Activated naive CD8-positive, alpha-beta T cell treated with anti-CD3 and anti-CD28 coated beads, Interleukin-2, amount 10 ng/mL, durations not matched to agents 7 days and 5 days (primary cell): ENCODE measurements at regions not wholly inside any gene's neighbourhood (a gene's known extent, or its start where the extent isn't known, plus 50 kb on each side); places are given as distances from the start of the nearest gene placed in this dataset.
A peak's percentile ranks its signal among the peaks of the same experiment; 100 is the strongest.
"Not testable (repeated sequence)": the region's sequence is repeated elsewhere in the genome, so short reads cannot be mapped to it uniquely, and the experiment has no call there.

Experiments used
- ATAC-seq: fragments of 150-1000 bp; cut with Tn5 transposase; one replicate; pipeline ENCODE4 v1.10.0; 2021; ENCODE audit warnings: low read depth, moderate library complexity
- POLR2A ChIA-PET: fragments of 350-600 bp; sonication (Branson Sonifier 250); formaldehyde crosslinking; loops from one replicate; lab custom pipeline; 2021; ENCODE audit warnings: antibody characterized with exemption; lab: Charles Lee
- DNase-seq: peaks from one replicate; pipeline ENCODE4 v3.0.0; 2021
- H3K27ac Mint-ChIP-seq: one replicate; pipeline ENCODE4 v1.8.0; 2022; ENCODE audit warnings: mild to moderate bottlenecking, mixed read lengths
- H3K27me3 Mint-ChIP-seq: one replicate; pipeline ENCODE4 v1.8.0; 2022; ENCODE audit warnings: mild to moderate bottlenecking, moderate library complexity, mixed read lengths
- H3K36me3 Mint-ChIP-seq: one replicate; pipeline ENCODE4 v1.8.0; 2021; ENCODE audit warnings: mild to moderate bottlenecking, mixed read lengths
- H3K4me1 Mint-ChIP-seq: one replicate; pipeline ENCODE4 v1.8.0; 2021; ENCODE audit warnings: mixed read lengths
- H3K4me3 Mint-ChIP-seq: one replicate; pipeline ENCODE4 v1.8.0; 2022; ENCODE audit warnings: mild to moderate bottlenecking, moderate library complexity, mixed read lengths
- H3K9me3 Mint-ChIP-seq: one replicate; pipeline ENCODE4 v1.8.0; 2021; ENCODE audit warnings: mixed read lengths

- Mint-ChIP-seq H3K4me3 (no peak overlapping the region), H3K4me1 (no peaks in the 10 kb centered on the region), H3K36me3 (no peaks in the 10 kb centered on the region), H3K27me3 (no peaks in the 10 kb centered on the region), H3K9me3 (no peaks in the 10 kb centered on the region), H3K27ac (no peak overlapping the region)
- POLR2A ChIA-PET, result no interaction called here
- DNase-seq (no peak), ATAC-seq (no peak)
Measured at GRCh38 chr2:238772635-238773297, 75.1 kb upstream of the TWIST2 start.

GRCh38 chr2:238773472-238773871 lies 74.4 kb upstream of the TWIST2 start:
- no peaks in the 10 kb centered on the region for H3K36me3 Mint-ChIP-seq
- H3K9me3 Mint-ChIP-seq, result no peaks in the 10 kb centered on the region
- DNase-seq, result no peak
- H3K4me1 Mint-ChIP-seq, result no peaks in the 10 kb centered on the region
- no peak for ATAC-seq
- H3K27me3 Mint-ChIP-seq, result no peaks in the 10 kb centered on the region
- no peak overlapping the region for H3K27ac Mint-ChIP-seq
- POLR2A ChIA-PET, result no interaction called here
- no peak overlapping the region for H3K4me3 Mint-ChIP-seq

GRCh38 chr2:238774071-238774470 lies 73.8 kb upstream of the TWIST2 start:
- POLR2A ChIA-PET, result no interaction called here
- no peak for ATAC-seq
- no peak overlapping the region for H3K4me3 Mint-ChIP-seq
- H3K36me3 Mint-ChIP-seq, result no peaks in the 10 kb centered on the region
- H3K27me3 Mint-ChIP-seq, result no peaks in the 10 kb centered on the region
- H3K4me1 Mint-ChIP-seq, result no peaks in the 10 kb centered on the region
- H3K9me3 Mint-ChIP-seq, result no peaks in the 10 kb centered on the region
- no peak for DNase-seq
- H3K27ac Mint-ChIP-seq, result no peak overlapping the region

- H3K4me1 Mint-ChIP-seq, result no peaks in the 10 kb centered on the region
- no peaks in the 10 kb centered on the region for H3K27me3 Mint-ChIP-seq
- no peaks in the 10 kb centered on the region for H3K9me3 Mint-ChIP-seq
- POLR2A ChIA-PET, result no interaction called here
- no peak for ATAC-seq
- no peak for DNase-seq
- no peak overlapping the region for H3K27ac Mint-ChIP-seq
- H3K4me3 Mint-ChIP-seq, result no peak overlapping the region
- no peaks in the 10 kb centered on the region for H3K36me3 Mint-ChIP-seq
Measured at GRCh38 chr2:238774980-238775509, 72.8 kb upstream of the TWIST2 start.

- Mint-ChIP-seq H3K4me1 (no peaks in the 10 kb centered on the region), H3K4me3 (no peak overlapping the region), H3K27me3 (no peaks in the 10 kb centered on the region), H3K9me3 (no peaks in the 10 kb centered on the region), H3K27ac (no peak overlapping the region), H3K36me3 (no peaks in the 10 kb centered on the region)
- POLR2A ChIA-PET, result no interaction called here
- no peak for DNase-seq
- ATAC-seq, result no peak
Measured at GRCh38 chr2:238775591-238775990, 72.3 kb upstream of the TWIST2 start.

GRCh38 chr2:238776003-238776760 lies 71.7 kb upstream of the TWIST2 start:
- DNase-seq (no peak), ATAC-seq (no peak)
- Mint-ChIP-seq H3K4me3 (no peak overlapping the region), H3K27me3 (no peaks in the 10 kb centered on the region), H3K4me1 (no peaks in the 10 kb centered on the region), H3K27ac (no peak overlapping the region), H3K36me3 (no peaks in the 10 kb centered on the region), H3K9me3 (no peaks in the 10 kb centered on the region)
- POLR2A ChIA-PET, result no interaction called here

- H3K27me3 Mint-ChIP-seq, H3K4me3 Mint-ChIP-seq, H3K36me3 Mint-ChIP-seq, DNase-seq, ATAC-seq, H3K4me1 Mint-ChIP-seq, H3K27ac Mint-ChIP-seq, POLR2A ChIA-PET, H3K9me3 Mint-ChIP-seq: not testable (repeated sequence)
Measured at GRCh38 chr2:238776761-238777046, 71.2 kb upstream of the TWIST2 start.

GRCh38 chr2:238777369-238778067 lies 70.4 kb upstream of the TWIST2 start:
- Mint-ChIP-seq H3K27me3 (no peaks in the 10 kb centered on the region), H3K4me3 (no peak overlapping the region), H3K4me1 (no peaks in the 10 kb centered on the region), H3K36me3 (no peaks in the 10 kb centered on the region), H3K27ac (no peak overlapping the region), H3K9me3 (no peaks in the 10 kb centered on the region)
- POLR2A ChIA-PET, result no interaction called here
- ATAC-seq, result no peak
- DNase-seq, result no peak

GRCh38 chr2:238784671-238785527 lies 63.0 kb upstream of the TWIST2 start:
- ATAC-seq, result no peak
- H3K27me3 Mint-ChIP-seq, result no peaks in the 10 kb centered on the region
- DNase-seq, result peak; percentile 55
- POLR2A ChIA-PET, result no interaction called here
- no peaks in the 10 kb centered on the region for H3K4me1 Mint-ChIP-seq
- H3K27ac Mint-ChIP-seq, result no peak overlapping the region
- H3K36me3 Mint-ChIP-seq, result no peaks in the 10 kb centered on the region
- no peak overlapping the region for H3K4me3 Mint-ChIP-seq
- H3K9me3 Mint-ChIP-seq, result no peaks in the 10 kb centered on the region

GRCh38 chr2:238785528-238785860 lies 62.4 kb upstream of the TWIST2 start:
- Mint-ChIP-seq H3K4me3 (no peak overlapping the region), H3K36me3 (no peaks in the 10 kb centered on the region), H3K27ac (no peak overlapping the region), H3K27me3 (no peaks in the 10 kb centered on the region), H3K9me3 (no peaks in the 10 kb centered on the region), H3K4me1 (no peaks in the 10 kb centered on the region)
- ATAC-seq, result no peak
- POLR2A ChIA-PET, result no interaction called here
- DNase-seq, result no peak

- no peak for ATAC-seq
- H3K4me3 Mint-ChIP-seq, result no peak overlapping the region
- no peaks in the 10 kb centered on the region for H3K36me3 Mint-ChIP-seq
- H3K27ac Mint-ChIP-seq, result no peak overlapping the region
- no peaks in the 10 kb centered on the region for H3K4me1 Mint-ChIP-seq
- no peaks in the 10 kb centered on the region for H3K9me3 Mint-ChIP-seq
- no peak for DNase-seq
- H3K27me3 Mint-ChIP-seq, result no peaks in the 10 kb centered on the region
- POLR2A ChIA-PET, result no interaction called here
Measured at GRCh38 chr2:238786379-238786778, 61.5 kb upstream of the TWIST2 start.

- H3K27me3 Mint-ChIP-seq, result no peaks in the 10 kb centered on the region
- ATAC-seq (no peak), DNase-seq (no peak)
- H3K4me3 Mint-ChIP-seq, result no peak overlapping the region
- H3K9me3 Mint-ChIP-seq, result no peaks in the 10 kb centered on the region
- H3K36me3 Mint-ChIP-seq, result no peaks in the 10 kb centered on the region
- H3K27ac Mint-ChIP-seq, result no peak overlapping the region
- no peaks in the 10 kb centered on the region for H3K4me1 Mint-ChIP-seq
- POLR2A ChIA-PET, result no interaction called here
Measured at GRCh38 chr2:238786792-238787490, 60.9 kb upstream of the TWIST2 start.

- Mint-ChIP-seq H3K4me1 (no peaks in the 10 kb centered on the region), H3K36me3 (no peaks in the 10 kb centered on the region), H3K27me3 (no peaks in the 10 kb centered on the region), H3K4me3 (no peak overlapping the region), H3K9me3 (no peaks in the 10 kb centered on the region), H3K27ac (no peak overlapping the region)
- DNase-seq, result no peak
- POLR2A ChIA-PET, result interaction anchor here (0.5 kb wide), 1 partner anchor 592 kb away, joined by 7 read pairs; no protein-coding TSS in a partner anchor
- ATAC-seq, result no peak
Measured at GRCh38 chr2:238787501-238787900, 60.4 kb upstream of the TWIST2 start.
